Cardiac muscle cell (in vitro differentiated cells and primary cell): ENCODE measurements at regions not wholly inside any gene's neighbourhood (a gene's known extent, or its start where the extent isn't known, plus 50 kb on each side); places are given as distances from the start of the nearest gene placed in this dataset.
"Not testable (repeated sequence)": the region's sequence is repeated elsewhere in the genome, so short reads cannot be mapped to it uniquely, and the experiment has no call there.

Experiments
- DNase-seq, 2 donors: peaks; one replicate each; pipeline versions ENCODE4 v3.0.0 to v3.0.0-alpha.2; 2010 to 2017; ENCODE audit warnings: low read depth in 1 of 2, low spot score in 1 of 2
- H3K27ac ChIP-seq: fragments of 200-600 bp; sonication (generic); 2 replicates; pipeline ENCODE4 v1.5.1; 2016
- H3K27me3 ChIP-seq: fragments of 200-600 bp; sonication (generic); 2 replicates; pipeline ENCODE4 v1.6.0; 2016; ENCODE audit warnings: control low read depth
- H3K36me3 ChIP-seq: fragments of 200-600 bp; sonication (generic); 2 replicates; pipeline ENCODE4 v1.5.1; 2016; ENCODE audit warnings: control low read depth
- H3K4me1 ChIP-seq: fragments of 200-600 bp; sonication (generic); 2 replicates; pipeline ENCODE4 v1.8.1; 2017; ENCODE audit warnings: low read depth, mild to moderate bottlenecking, mixed run types
- H3K4me3 ChIP-seq: fragments of 200-600 bp; sonication (generic); 2 replicates; pipeline ENCODE4 v1.5.1; 2016; ENCODE audit warnings: mild to moderate bottlenecking
- H3K9me3 ChIP-seq: fragments of 200-600 bp; sonication (generic); 2 replicates; pipeline ENCODE4 v1.5.1; 2017; ENCODE audit warnings: low read depth, mild to moderate bottlenecking, control low read depth
- CTCF ChIP-seq: IDR thresholded peaks from 2 replicates; pipeline ENCODE4 v1.5.1; 2012; ENCODE audit warnings: low read depth, mild to moderate bottlenecking, low read length

GRCh38 chr7:93690021-93690420 lies 115.5 kb upstream of the CALCR start:
- no peak overlapping the region for H3K4me3 ChIP-seq
- DNase-seq, result no peak

GRCh38 chr7:93678185-93678584 lies 103.7 kb upstream of the CALCR start:
- Histone ChIP-seq H3K27me3 (no peaks in the 10 kb centered on the region), H3K9me3 (no peaks in the 10 kb centered on the region), H3K27ac (no peak overlapping the region), H3K36me3 (no peaks in the 10 kb centered on the region), H3K4me1 (no peaks in the 10 kb centered on the region), H3K4me3 (no peak overlapping the region)
- no peak for DNase-seq
- no peak for TF ChIP-seq CTCF

More at GRCh38 chr7:93690021-93690420, 115.5 kb upstream of the CALCR start:
- Histone ChIP-seq H3K9me3 (no peaks in the 10 kb centered on the region), H3K4me1 (no peaks in the 10 kb centered on the region), H3K36me3 (no peaks in the 10 kb centered on the region), H3K27ac (no peak overlapping the region), H3K27me3 (no peaks in the 10 kb centered on the region)
- no peak for TF ChIP-seq CTCF

GRCh38 chr7:93663561-93664299 lies 89.2 kb upstream of the CALCR start:
- DNase-seq, result no peak
- Histone ChIP-seq H3K9me3 (no peaks in the 10 kb centered on the region), H3K27ac (no peak overlapping the region), H3K4me3 (no peak overlapping the region), H3K27me3 (no peaks in the 10 kb centered on the region), H3K4me1 (no peaks in the 10 kb centered on the region), H3K36me3 (no peaks in the 10 kb centered on the region)
- no peak for TF ChIP-seq CTCF

GRCh38 chr7:93658163-93658562 lies 83.6 kb upstream of the CALCR start:
- not testable (repeated sequence) for H3K27ac ChIP-seq, H3K4me3 ChIP-seq, H3K9me3 ChIP-seq, H3K27me3 ChIP-seq, H3K4me1 ChIP-seq, H3K36me3 ChIP-seq, DNase-seq

- TF ChIP-seq CTCF, result no peak
- Histone ChIP-seq H3K27me3 (no peaks in the 10 kb centered on the region), H3K27ac (no peak overlapping the region), H3K4me1 (no peaks in the 10 kb centered on the region), H3K36me3 (no peaks in the 10 kb centered on the region), H3K9me3 (no peaks in the 10 kb centered on the region), H3K4me3 (no peak overlapping the region)
- no peak for DNase-seq
Observed at GRCh38 chr7:93651603-93652159, 77.2 kb upstream of the CALCR start.

GRCh38 chr7:93646538-93646937 lies 72.0 kb upstream of the CALCR start:
- Histone ChIP-seq H3K27ac (no peak overlapping the region), H3K9me3 (no peaks in the 10 kb centered on the region), H3K4me1 (no peaks in the 10 kb centered on the region), H3K36me3 (no peaks in the 10 kb centered on the region), H3K27me3 (no peaks in the 10 kb centered on the region), H3K4me3 (no peak overlapping the region)
- TF ChIP-seq CTCF, result no peak
- DNase-seq, result no peak
